Mesendoderm (in vitro differentiated cells): ENCODE measurements at regions not wholly inside any gene's neighbourhood (a gene's known extent, or its start where the extent isn't known, plus 50 kb on each side); places are given as distances from the start of the nearest gene placed in this dataset.
A peak's percentile ranks its signal among the peaks of the same experiment; 100 is the strongest.

Experiments
- DNase-seq: peaks from one replicate; pipeline ENCODE4 v3.0.0; 2013
- H2AK5ac ChIP-seq: 2 replicates; pipeline ENCODE4 v1.6.1; 2013; ENCODE audit warnings: low read length, inconsistent platforms
- H2BK120ac ChIP-seq: 2 replicates; pipeline ENCODE4 v1.6.1; 2013; ENCODE audit warnings: low read depth, mild to moderate bottlenecking, low read length, moderate library complexity, mixed read lengths
- H2BK15ac ChIP-seq: replicated peaks from 2 replicates; pipeline ENCODE4 v1.6.1; 2013; ENCODE audit warnings: low read depth, mild to moderate bottlenecking, moderate library complexity
- H2BK5ac ChIP-seq: 2 replicates; pipeline ENCODE4 v1.6.1; 2013; ENCODE audit warnings: low read length, inconsistent platforms
- H3K18ac ChIP-seq: 2 replicates; pipeline ENCODE4 v1.6.1; 2013; ENCODE audit warnings: mild to moderate bottlenecking, low read length, mixed read lengths
- H3K23ac ChIP-seq: one replicate; pipeline ENCODE4 v1.6.1; 2013; ENCODE audit warnings: low read length
- H3K27ac ChIP-seq: 2 replicates; pipeline ENCODE4 v1.5.1; 2013; ENCODE audit warnings: low read depth, mild to moderate bottlenecking, inconsistent platforms, low read length, moderate library complexity
- H3K27me3 ChIP-seq: 2 replicates; pipeline ENCODE4 v1.6.1; 2013; ENCODE audit warnings: low read length, control low read depth, mild to moderate bottlenecking, inconsistent platforms; ENCODE audit not compliant: insufficient read depth, poor library complexity
- H3K36me3 ChIP-seq: 2 replicates; pipeline ENCODE4 v1.6.1; 2013; ENCODE audit warnings: low read length, inconsistent platforms; ENCODE audit not compliant: control insufficient read depth, insufficient read depth
- H3K4ac ChIP-seq: one replicate; pipeline ENCODE4 v1.6.1; 2013; ENCODE audit warnings: low read depth, mild to moderate bottlenecking, low read length, moderate library complexity
- H3K4me1 ChIP-seq: 2 replicates; pipeline ENCODE4 v1.6.1; 2013; ENCODE audit warnings: low read depth, low read length, inconsistent platforms; ENCODE audit not compliant: control insufficient read depth
- H3K4me2 ChIP-seq: 2 replicates; pipeline ENCODE4 v1.6.1; 2013; ENCODE audit warnings: low read length
- H3K4me3 ChIP-seq: 2 replicates; pipeline ENCODE4 v1.5.1; 2013; ENCODE audit warnings: mild to moderate bottlenecking, low read length
- H3K56ac ChIP-seq: one replicate; pipeline ENCODE4 v1.6.1; 2013; ENCODE audit warnings: low read length
- H3K79me1 ChIP-seq: 2 replicates; pipeline ENCODE4 v1.6.1; 2013; ENCODE audit warnings: low read length, inconsistent platforms
- H3K79me2 ChIP-seq: 2 replicates; pipeline ENCODE4 v1.6.1; 2013; ENCODE audit warnings: mild to moderate bottlenecking, low read length; ENCODE audit not compliant: control insufficient read depth, insufficient read depth
- H3K9ac ChIP-seq: 2 replicates; pipeline ENCODE4 v1.6.1; 2013; ENCODE audit warnings: low read length, inconsistent platforms
- H4K5ac ChIP-seq: one replicate; pipeline ENCODE4 v1.6.1; 2013; ENCODE audit warnings: low read length
- H4K8ac ChIP-seq: one replicate; pipeline ENCODE4 v1.6.1; 2013; ENCODE audit warnings: low read depth, mild to moderate bottlenecking, control low read depth, low read length, moderate library complexity
- WGBS: extraction: QIAGEN DNeasy Blood & Tissue Kit; methylation state at CpG from one replicate; pipeline ENCODE4 v1.1.7; 2013; ENCODE audit warnings: low lambda C conversion rate, missing lambda C conversion rate; ENCODE audit not compliant: insufficient coverage; ENCODE audit errors: extremely low coverage; 5-methylcytosine and 5-hydroxymethylcytosine counted together

DNA sequence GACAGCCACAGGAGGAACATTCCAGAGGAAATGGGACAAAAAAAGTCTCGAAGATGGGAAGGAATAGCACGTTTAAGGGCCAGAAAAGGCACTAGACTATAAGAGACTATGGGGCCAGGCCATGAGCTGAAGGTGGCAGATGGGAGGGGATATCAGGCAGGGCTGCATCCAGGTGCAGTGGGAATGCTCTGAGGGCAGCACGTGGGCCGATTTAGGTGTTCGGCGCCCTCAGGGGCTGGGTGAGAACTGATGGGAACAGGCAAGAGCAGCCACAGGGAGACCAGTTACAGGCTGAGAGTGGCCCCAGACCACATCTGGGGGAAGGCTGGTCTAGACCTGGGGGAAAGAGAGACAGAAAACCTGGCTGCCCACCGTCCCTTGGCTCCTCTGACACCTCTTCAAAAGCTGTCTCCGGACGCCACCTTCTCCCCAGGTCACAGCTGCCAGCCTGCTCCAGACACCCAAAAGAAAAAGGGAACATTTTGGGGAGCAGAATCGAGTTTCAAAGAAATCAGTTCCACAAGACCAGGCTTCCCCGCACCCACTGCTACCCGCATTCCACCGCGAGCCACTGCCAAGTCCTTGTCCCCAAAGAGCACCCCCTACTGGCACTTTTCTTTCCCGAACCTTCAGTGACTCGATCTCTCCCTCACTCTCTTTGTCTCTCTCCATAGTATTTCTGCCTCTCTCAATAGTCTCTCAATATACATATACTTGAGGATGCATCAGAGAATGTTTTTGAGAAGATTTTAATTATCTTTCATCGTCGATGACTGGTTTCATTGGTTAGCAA lies 190.1 kb upstream of the AGAP1 start:
- Histone ChIP-seq H2BK15ac (no peak overlapping the region), H3K27ac (no peak overlapping the region), H2AK5ac (no peak overlapping the region), H3K36me3 (no peaks in the 10 kb centered on the region), H3K4ac (no peak overlapping the region), H3K27me3 (no peaks in the 10 kb centered on the region), H3K9ac (no peak overlapping the region), H4K5ac (no peak overlapping the region), H3K56ac (no peak overlapping the region), H3K23ac (no peak overlapping the region), H3K4me2 (no peak overlapping the region), H2BK5ac (no peak overlapping the region), H3K79me1 (no peaks in the 10 kb centered on the region), H3K79me2 (no peaks in the 10 kb centered on the region), H2BK120ac (no peak overlapping the region), H3K18ac (no peak overlapping the region), H3K4me3 (no peak overlapping the region), H3K4me1 (no peaks in the 10 kb centered on the region), H4K8ac (no peak overlapping the region)
- DNase-seq = peak; percentile 21
- no CpG with 5 or more reads among the region's 18 CpGs for WGBS

DNA sequence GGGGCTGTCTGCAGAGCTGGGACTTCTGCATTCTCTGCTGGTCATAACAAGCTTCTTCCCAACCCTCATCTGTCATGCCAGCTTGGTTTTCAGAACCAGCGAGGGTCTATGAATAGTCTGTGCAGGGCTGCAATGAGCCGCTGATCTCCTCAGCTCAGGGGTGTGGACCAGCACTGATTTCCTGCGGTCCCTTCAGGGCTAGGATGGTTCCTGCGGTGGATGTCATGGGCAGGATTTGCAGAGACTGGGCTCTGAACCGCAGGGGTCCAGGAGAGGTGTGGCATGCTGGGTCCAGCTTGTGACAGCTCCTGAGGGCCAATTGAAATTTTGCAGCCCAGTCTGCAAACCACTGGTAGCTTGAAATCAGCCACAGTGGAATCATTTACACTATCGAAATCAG lies 188.2 kb upstream of the AGAP1 start:
- Histone ChIP-seq H3K9ac (no peak overlapping the region), H2BK15ac (no peak overlapping the region), H3K4me2 (no peak overlapping the region), H3K4me1 (no peaks in the 10 kb centered on the region), H3K18ac (no peak overlapping the region), H3K27me3 (no peaks in the 10 kb centered on the region), H2BK5ac (no peak overlapping the region), H4K5ac (no peak overlapping the region), H3K27ac (no peak overlapping the region), H2AK5ac (no peak overlapping the region), H3K36me3 (no peaks in the 10 kb centered on the region), H3K23ac (no peak overlapping the region), H2BK120ac (no peak overlapping the region), H3K4me3 (no peak overlapping the region), H4K8ac (no peak overlapping the region), H3K79me1 (no peaks in the 10 kb centered on the region), H3K4ac (no peak overlapping the region), H3K56ac (no peak overlapping the region), H3K79me2 (no peaks in the 10 kb centered on the region)
- WGBS = no CpG with 5 or more reads among the region's 6 CpGs
- no peak for DNase-seq

DNA sequence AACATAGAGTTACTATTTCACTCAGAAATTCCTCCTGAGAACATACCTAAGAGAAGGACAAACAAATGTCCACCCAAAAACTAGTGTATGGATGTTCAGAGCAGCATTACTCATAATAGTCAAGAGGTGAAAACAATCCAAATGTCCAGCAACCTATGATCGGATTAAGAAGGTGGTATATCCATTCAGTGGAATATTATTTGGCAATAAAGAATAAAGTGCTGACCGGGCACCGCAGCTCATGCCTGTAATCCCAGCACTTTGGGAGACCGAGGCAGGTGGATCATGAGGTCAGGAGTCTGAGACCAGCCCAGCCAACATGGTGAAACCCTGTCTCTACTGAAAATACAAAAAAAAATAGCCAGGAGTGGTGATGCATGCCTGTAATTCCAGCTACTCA lies 182.8 kb upstream of the AGAP1 start:
- H3K4me3 ChIP-seq = no peak overlapping the region
- H4K5ac ChIP-seq = no peak overlapping the region
- H2BK5ac ChIP-seq = no peak overlapping the region
- no peak overlapping the region for H3K23ac ChIP-seq
- no peak overlapping the region for H3K9ac ChIP-seq
- no peaks in the 10 kb centered on the region for H3K79me1 ChIP-seq
- H3K18ac ChIP-seq = no peak overlapping the region
- H2BK120ac ChIP-seq = no peak overlapping the region
- H3K4me2 ChIP-seq = no peak overlapping the region
- no peaks in the 10 kb centered on the region for H3K4me1 ChIP-seq
- no peaks in the 10 kb centered on the region for H3K36me3 ChIP-seq
- H2BK15ac ChIP-seq = no peak overlapping the region
- no CpG with 5 or more reads among the region's 4 CpGs for WGBS
- H4K8ac ChIP-seq = no peak overlapping the region
- H3K27me3 ChIP-seq = no peaks in the 10 kb centered on the region
- H3K4ac ChIP-seq = no peak overlapping the region
- no peak overlapping the region for H2AK5ac ChIP-seq
- no peak for DNase-seq
- H3K79me2 ChIP-seq = no peaks in the 10 kb centered on the region
- no peak overlapping the region for H3K27ac ChIP-seq
- no peak overlapping the region for H3K56ac ChIP-seq

DNA sequence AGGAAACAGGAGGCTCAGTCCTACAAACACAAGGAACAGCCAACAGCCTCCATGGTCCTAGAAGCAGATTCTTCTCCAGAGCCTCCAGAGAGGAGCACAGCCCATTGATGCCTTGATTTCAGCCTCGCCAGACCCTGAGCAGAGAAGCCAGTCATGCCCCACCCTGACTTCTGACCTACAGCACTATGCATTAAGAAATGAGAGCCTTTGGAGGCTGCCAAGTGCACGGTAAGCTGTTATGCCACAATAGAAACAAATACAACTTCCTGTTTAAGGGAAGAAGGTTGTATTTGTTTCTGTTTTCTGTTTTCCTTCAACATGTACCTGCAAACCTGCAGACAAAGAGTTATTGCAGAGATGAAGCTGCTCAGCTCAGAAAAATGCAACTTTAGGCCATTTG lies 181.3 kb upstream of the AGAP1 start:
- Histone ChIP-seq H2BK15ac (no peak overlapping the region), H3K23ac (no peak overlapping the region)

DNA sequence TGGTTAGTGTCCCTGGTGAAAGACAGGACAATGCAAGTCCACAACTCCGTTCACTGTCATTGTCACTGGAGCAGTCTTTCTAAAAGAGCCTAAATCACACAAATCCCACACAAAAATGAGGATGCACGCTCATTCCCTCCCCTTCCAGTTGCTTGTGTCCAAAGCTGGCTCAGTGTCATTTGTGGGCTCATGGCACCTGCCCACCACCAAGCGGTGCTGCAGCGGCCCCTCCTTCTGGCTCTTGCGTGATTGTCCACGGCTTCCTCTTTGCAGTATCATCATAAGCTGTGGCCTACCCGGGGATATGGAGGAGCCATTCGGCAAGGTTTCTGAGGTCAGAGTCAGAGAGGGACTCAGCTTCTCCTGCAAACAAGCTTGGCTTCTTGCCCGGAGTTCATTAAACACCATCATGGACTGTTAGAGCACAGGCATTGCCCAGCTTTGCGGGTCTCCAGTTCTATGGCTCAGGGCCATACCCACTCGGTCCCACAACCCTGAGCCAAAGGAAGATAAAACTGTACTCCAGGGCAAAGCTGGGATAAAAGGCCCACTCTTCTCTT lies 179.4 kb upstream of the AGAP1 start:
- no peak overlapping the region for H3K4me3 ChIP-seq
- H3K23ac ChIP-seq = no peak overlapping the region
- H4K8ac ChIP-seq = no peak overlapping the region
- H3K18ac ChIP-seq = no peak overlapping the region
- H3K9ac ChIP-seq = no peak overlapping the region
- no peak overlapping the region for H2BK15ac ChIP-seq
- H3K79me2 ChIP-seq = no peaks in the 10 kb centered on the region
- H3K4me2 ChIP-seq = no peak overlapping the region
- H3K4ac ChIP-seq = no peak overlapping the region
- no peak overlapping the region for H2BK5ac ChIP-seq
- no peak for DNase-seq
- H3K56ac ChIP-seq = no peak overlapping the region
- H2BK120ac ChIP-seq = no peak overlapping the region
- H4K5ac ChIP-seq = no peak overlapping the region
- H3K27ac ChIP-seq = no peak overlapping the region
- H3K4me1 ChIP-seq = no peaks in the 10 kb centered on the region
- no peaks in the 10 kb centered on the region for H3K27me3 ChIP-seq
- no CpG with 5 or more reads among the region's 11 CpGs for WGBS
- no peaks in the 10 kb centered on the region for H3K36me3 ChIP-seq
- H3K79me1 ChIP-seq = no peaks in the 10 kb centered on the region
- no peak overlapping the region for H2AK5ac ChIP-seq

More for the DNA sequence above, 181.3 kb upstream of the AGAP1 start:
- H3K79me2 ChIP-seq = no peaks in the 10 kb centered on the region
- H3K4me3 ChIP-seq = no peak overlapping the region
- H3K36me3 ChIP-seq = no peaks in the 10 kb centered on the region
- no peak overlapping the region for H4K8ac ChIP-seq
- no CpG with 5 or more reads among the region's 2 CpGs for whole genome bisulfite sequencing
- H3K4ac ChIP-seq = no peak overlapping the region
- no peak overlapping the region for H3K4me2 ChIP-seq
- H3K9ac ChIP-seq = no peak overlapping the region
- no peak overlapping the region for H2BK120ac ChIP-seq
- H3K18ac ChIP-seq = no peak overlapping the region
- no peak overlapping the region for H2AK5ac ChIP-seq
- DNase-seq = no peak
- no peak overlapping the region for H4K5ac ChIP-seq
- no peak overlapping the region for H2BK5ac ChIP-seq
- H3K56ac ChIP-seq = no peak overlapping the region
- no peaks in the 10 kb centered on the region for H3K79me1 ChIP-seq
- no peaks in the 10 kb centered on the region for H3K27me3 ChIP-seq
- no peaks in the 10 kb centered on the region for H3K4me1 ChIP-seq
- H3K27ac ChIP-seq = no peak overlapping the region

DNA sequence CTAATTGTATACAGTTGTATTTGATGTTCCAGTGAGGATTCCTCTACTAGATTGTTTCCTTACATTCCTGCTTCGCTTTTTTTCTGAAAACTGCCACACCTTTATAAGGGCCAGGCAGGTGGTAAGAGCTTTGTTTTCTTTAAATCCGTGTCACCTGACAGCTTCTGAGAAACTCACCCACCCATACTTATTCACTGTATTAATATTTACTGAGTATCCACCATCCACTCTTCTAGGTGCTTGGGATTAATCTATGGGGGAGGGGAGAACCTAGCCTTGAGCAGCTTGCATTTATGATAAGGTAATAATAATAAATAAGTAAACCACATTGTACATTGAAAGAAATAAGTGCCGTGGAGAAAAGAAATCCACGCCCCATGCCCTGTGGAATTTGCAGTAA lies 174.7 kb upstream of the AGAP1 start:
- no peak overlapping the region for H3K4me2 ChIP-seq
- no peak overlapping the region for H2BK120ac ChIP-seq
- no peak overlapping the region for H3K4ac ChIP-seq
- H3K4me3 ChIP-seq = no peak overlapping the region
- no peak for DNase-seq
- H4K8ac ChIP-seq = no peak overlapping the region
- H2BK5ac ChIP-seq = no peak overlapping the region
- no peaks in the 10 kb centered on the region for H3K36me3 ChIP-seq
- no peak overlapping the region for H3K56ac ChIP-seq
- H3K4me1 ChIP-seq = no peaks in the 10 kb centered on the region
- no peak overlapping the region for H3K23ac ChIP-seq
- H3K27ac ChIP-seq = no peak overlapping the region
- no peaks in the 10 kb centered on the region for H3K79me1 ChIP-seq
- no peaks in the 10 kb centered on the region for H3K27me3 ChIP-seq
- no peak overlapping the region for H4K5ac ChIP-seq
- no peak overlapping the region for H3K18ac ChIP-seq
- no CpG with 5 or more reads among the region's 4 CpGs for WGBS
- H2BK15ac ChIP-seq = no peak overlapping the region
- H2AK5ac ChIP-seq = no peak overlapping the region
- no peaks in the 10 kb centered on the region for H3K79me2 ChIP-seq
- no peak overlapping the region for H3K9ac ChIP-seq
